HL-60 (cell line): ENCODE measurements at regions not wholly inside any gene's neighbourhood (a gene's known extent, or its start where the extent isn't known, plus 50 kb on each side); places are given as distances from the start of the nearest gene placed in this dataset.

Experiments used
- DNase-seq, 2 experiments: peaks; one replicate each; pipeline ENCODE4 v3.0.0-alpha.2; 2010 to 2020; ENCODE audit warnings: low read depth in 1 of 2, low spot score in 1 of 2
- H3K27ac ChIP-seq: fragments of 250-450 bp; sonication (Bioruptor Pico); replicated peaks from 2 replicates; pipeline ENCODE4 v1.5.1; 2020; ENCODE audit warnings: mild to moderate bottlenecking, moderate library complexity
- H3K27me3 ChIP-seq: fragments of 250-450 bp; sonication (Bioruptor Pico); 2 replicates; pipeline ENCODE4 v1.5.1; 2021; ENCODE audit warnings: mild to moderate bottlenecking, moderate library complexity; ENCODE audit not compliant: insufficient read depth, poor library complexity, severe bottlenecking
- H3K4me3 ChIP-seq: replicated peaks from 2 replicates; pipeline ENCODE4 v1.5.1; 2011; ENCODE audit warnings: mild to moderate bottlenecking, control low read depth, low read length; ENCODE audit not compliant: insufficient read depth
- GABPA ChIP-seq: IDR thresholded peaks from 2 replicates; pipeline ENCODE4 v1.6.1; 2012; ENCODE audit warnings: low read depth
- POLR2AphosphoS5 ChIP-seq: IDR thresholded peaks from 2 replicates; pipeline ENCODE4 v1.6.1; 2012; ENCODE audit warnings: low read depth
- SPI1 ChIP-seq: IDR thresholded peaks from 2 replicates; pipeline ENCODE4 v1.6.1; 2012; ENCODE audit warnings: low read depth, mild to moderate bottlenecking, borderline replicate concordance
- TF ChIP-seq, protein P1 (sequence below): IDR thresholded peaks from 2 replicates; pipeline ENCODE4 v1.6.1; 2012; ENCODE audit warnings: low read depth; ENCODE audit not compliant: insufficient replicate concordance
- TF ChIP-seq, protein P2 (sequence below): IDR thresholded peaks from one replicate; pipeline ENCODE4 v1.5.1; 2011; ENCODE audit warnings: low read length, control low read depth, inconsistent platforms; ENCODE audit not compliant: insufficient read depth

DNA sequence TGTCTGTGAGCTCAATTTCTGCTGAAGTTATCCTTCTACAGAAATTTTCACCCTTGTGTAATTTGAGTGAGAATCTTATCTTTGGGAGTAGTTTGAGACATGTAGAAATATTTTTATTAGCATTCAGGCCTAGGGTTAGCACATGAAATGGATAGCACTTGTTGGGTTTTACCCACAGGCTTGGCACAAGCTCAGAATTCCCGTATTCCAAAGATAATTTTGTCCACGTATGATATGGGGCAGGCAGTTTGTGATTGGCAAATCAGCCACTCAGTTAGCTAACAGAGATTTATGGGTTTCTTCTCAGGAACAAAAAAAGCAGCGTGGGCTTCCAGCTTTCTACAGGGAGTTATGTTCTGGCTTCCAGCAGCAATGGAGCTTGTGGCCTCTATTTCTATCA lies 117.9 kb upstream of the DCAF8L1 start:
- Histone ChIP-seq H3K27ac (no peak overlapping the region), H3K27me3 (no peaks in the 10 kb centered on the region), H3K4me3 (no peak overlapping the region)
- no peak for TF ChIP-seq SPI1
- TF ChIP-seq, protein P1, sequence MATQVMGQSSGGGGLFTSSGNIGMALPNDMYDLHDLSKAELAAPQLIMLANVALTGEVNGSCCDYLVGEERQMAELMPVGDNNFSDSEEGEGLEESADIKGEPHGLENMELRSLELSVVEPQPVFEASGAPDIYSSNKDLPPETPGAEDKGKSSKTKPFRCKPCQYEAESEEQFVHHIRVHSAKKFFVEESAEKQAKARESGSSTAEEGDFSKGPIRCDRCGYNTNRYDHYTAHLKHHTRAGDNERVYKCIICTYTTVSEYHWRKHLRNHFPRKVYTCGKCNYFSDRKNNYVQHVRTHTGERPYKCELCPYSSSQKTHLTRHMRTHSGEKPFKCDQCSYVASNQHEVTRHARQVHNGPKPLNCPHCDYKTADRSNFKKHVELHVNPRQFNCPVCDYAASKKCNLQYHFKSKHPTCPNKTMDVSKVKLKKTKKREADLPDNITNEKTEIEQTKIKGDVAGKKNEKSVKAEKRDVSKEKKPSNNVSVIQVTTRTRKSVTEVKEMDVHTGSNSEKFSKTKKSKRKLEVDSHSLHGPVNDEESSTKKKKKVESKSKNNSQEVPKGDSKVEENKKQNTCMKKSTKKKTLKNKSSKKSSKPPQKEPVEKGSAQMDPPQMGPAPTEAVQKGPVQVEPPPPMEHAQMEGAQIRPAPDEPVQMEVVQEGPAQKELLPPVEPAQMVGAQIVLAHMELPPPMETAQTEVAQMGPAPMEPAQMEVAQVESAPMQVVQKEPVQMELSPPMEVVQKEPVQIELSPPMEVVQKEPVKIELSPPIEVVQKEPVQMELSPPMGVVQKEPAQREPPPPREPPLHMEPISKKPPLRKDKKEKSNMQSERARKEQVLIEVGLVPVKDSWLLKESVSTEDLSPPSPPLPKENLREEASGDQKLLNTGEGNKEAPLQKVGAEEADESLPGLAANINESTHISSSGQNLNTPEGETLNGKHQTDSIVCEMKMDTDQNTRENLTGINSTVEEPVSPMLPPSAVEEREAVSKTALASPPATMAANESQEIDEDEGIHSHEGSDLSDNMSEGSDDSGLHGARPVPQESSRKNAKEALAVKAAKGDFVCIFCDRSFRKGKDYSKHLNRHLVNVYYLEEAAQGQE = no peak
- TF ChIP-seq, protein P2, sequence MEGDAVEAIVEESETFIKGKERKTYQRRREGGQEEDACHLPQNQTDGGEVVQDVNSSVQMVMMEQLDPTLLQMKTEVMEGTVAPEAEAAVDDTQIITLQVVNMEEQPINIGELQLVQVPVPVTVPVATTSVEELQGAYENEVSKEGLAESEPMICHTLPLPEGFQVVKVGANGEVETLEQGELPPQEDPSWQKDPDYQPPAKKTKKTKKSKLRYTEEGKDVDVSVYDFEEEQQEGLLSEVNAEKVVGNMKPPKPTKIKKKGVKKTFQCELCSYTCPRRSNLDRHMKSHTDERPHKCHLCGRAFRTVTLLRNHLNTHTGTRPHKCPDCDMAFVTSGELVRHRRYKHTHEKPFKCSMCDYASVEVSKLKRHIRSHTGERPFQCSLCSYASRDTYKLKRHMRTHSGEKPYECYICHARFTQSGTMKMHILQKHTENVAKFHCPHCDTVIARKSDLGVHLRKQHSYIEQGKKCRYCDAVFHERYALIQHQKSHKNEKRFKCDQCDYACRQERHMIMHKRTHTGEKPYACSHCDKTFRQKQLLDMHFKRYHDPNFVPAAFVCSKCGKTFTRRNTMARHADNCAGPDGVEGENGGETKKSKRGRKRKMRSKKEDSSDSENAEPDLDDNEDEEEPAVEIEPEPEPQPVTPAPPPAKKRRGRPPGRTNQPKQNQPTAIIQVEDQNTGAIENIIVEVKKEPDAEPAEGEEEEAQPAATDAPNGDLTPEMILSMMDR = no peak
- no peak for DNase-seq

DNA sequence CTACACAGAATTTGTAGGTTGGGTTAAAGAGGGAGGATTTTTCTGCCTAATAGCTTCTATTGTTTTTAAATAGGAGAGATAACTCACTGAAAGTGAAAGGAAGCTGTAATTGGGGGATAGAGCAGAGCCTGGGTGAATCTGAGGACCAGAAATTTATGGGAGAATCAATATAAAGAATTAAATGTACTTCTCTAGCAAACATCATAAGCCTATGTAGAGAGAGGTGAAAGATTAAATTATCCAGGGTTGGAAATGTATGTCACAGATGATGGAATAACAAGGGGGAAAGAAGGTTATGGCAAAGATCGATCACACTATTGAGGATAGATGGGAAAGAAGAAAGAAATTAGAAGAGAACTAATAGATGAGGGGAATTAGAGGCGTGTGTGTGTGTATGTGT lies 104.4 kb upstream of the DCAF8L1 start:
- Histone ChIP-seq H3K4me3 (no peak overlapping the region), H3K27me3 (no peaks in the 10 kb centered on the region), H3K27ac (no peak overlapping the region)
- TF ChIP-seq, protein P1 = no peak
- TF ChIP-seq POLR2AphosphoS5 = no peak
- no peak for TF ChIP-seq SPI1
- TF ChIP-seq GABPA = no peak
- TF ChIP-seq, protein P2 = no peak
- DNase-seq = no peak

DNA sequence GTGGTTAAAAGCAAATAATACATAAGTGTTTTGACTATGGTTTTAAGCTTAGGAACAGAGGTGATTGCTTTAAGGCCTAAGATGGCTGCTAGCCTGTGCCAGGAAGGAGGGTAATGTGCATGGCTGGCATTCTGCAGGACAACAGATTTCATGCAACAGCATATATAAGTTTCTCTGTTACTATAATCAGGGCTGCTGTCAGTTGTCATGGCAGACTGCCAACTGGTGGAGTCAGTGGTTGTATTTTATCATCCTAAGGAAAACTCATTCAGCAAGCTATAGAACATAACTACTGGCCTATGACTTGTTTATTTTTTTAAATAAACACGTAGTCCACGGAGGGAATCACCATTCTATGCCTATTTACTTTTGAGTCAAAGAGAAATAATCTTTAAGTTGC lies 77.7 kb upstream of the DCAF8L1 start:
- Histone ChIP-seq H3K27ac (no peak overlapping the region), H3K27me3 (no peaks in the 10 kb centered on the region)

More for the DNA sequence above, 77.7 kb upstream of the DCAF8L1 start:
- TF ChIP-seq, protein P2 = no peak
- TF ChIP-seq, protein P1 = no peak
- no peak for TF ChIP-seq POLR2AphosphoS5
- H3K4me3 ChIP-seq = no peak overlapping the region
- no peak for DNase-seq
